Neural cell (in vitro differentiated cells): ENCODE measurements at regions not wholly inside any gene's neighbourhood (a gene's known extent, or its start where the extent isn't known, plus 50 kb on each side); places are given as distances from the start of the nearest gene placed in this dataset.

Experiments used
- H2AFZ ChIP-seq: fragments of 200-600, 300-800 bp; sonication (generic), shearing (Covaris generic); 2 replicates; pipeline ENCODE4 v1.6.0; 2014; ENCODE audit warnings: low read depth, mild to moderate bottlenecking, antibody characterized with exemption, low read length, moderate library complexity
- H3F3A ChIP-seq: fragments of 200-600 bp; shearing (Covaris generic); 2 replicates; pipeline ENCODE4 v1.6.1; 2016; ENCODE audit warnings: mild to moderate bottlenecking, moderate library complexity, mixed read lengths, antibody characterized with exemption, low read length; ENCODE audit not compliant: insufficient read depth, poor library complexity, severe bottlenecking
- H3K27ac ChIP-seq: fragments of 200-600, 300-800 bp; sonication (generic), shearing (Covaris generic); 2 replicates; pipeline ENCODE4 v1.5.1; 2014; ENCODE audit warnings: mild to moderate bottlenecking, low read length, moderate library complexity
- H3K27me3 ChIP-seq: fragments of 300-800, 200-600 bp; sonication (generic), shearing (Covaris generic); 2 replicates; pipeline ENCODE4 v1.6.0; 2014; ENCODE audit warnings: mild to moderate bottlenecking, low read depth, low read length, moderate library complexity; ENCODE audit not compliant: insufficient read depth
- H3K36me3 ChIP-seq: fragments of 300-800, 200-600 bp; sonication (generic), shearing (Covaris generic); 2 replicates; pipeline ENCODE4 v1.5.1; 2014; ENCODE audit warnings: mild to moderate bottlenecking, antibody characterized with exemption, low read length, moderate library complexity; ENCODE audit not compliant: insufficient read depth
- H3K4me2 ChIP-seq: fragments of 300-800, 200-600 bp; sonication (generic), shearing (Covaris generic); 2 replicates; pipeline ENCODE4 v1.6.0; 2014; ENCODE audit warnings: mild to moderate bottlenecking, low read length
- H3K4me3 ChIP-seq: fragments of 300-800, 200-600 bp; sonication (generic), shearing (Covaris generic); 2 replicates; pipeline ENCODE4 v1.5.1; 2014; ENCODE audit warnings: mild to moderate bottlenecking, low read length, moderate library complexity
- H3K79me2 ChIP-seq: fragments of 200-600 bp; shearing (Covaris generic); replicated peaks from 2 replicates; pipeline ENCODE4 v1.6.0; 2014; ENCODE audit warnings: mild to moderate bottlenecking, low read length, moderate library complexity; ENCODE audit not compliant: insufficient read depth
- H3K9ac ChIP-seq: fragments of 300-800, 200-600 bp; sonication (generic), shearing (Covaris generic); 2 replicates; pipeline ENCODE4 v1.6.1; 2016; ENCODE audit warnings: mild to moderate bottlenecking, low read length, mixed read lengths
- H3K9me2 ChIP-seq: fragments of 200-600 bp; shearing (Covaris generic); 2 replicates; pipeline ENCODE4 v1.6.1; 2016; ENCODE audit warnings: mild to moderate bottlenecking, low read length, mixed read lengths; ENCODE audit not compliant: insufficient read depth
- H3K9me3 ChIP-seq: fragments of 200-600, 300-800 bp; sonication (generic), shearing (Covaris generic); 2 replicates; pipeline ENCODE4 v1.6.1; 2016; ENCODE audit warnings: mild to moderate bottlenecking, mixed run types, low read length, moderate library complexity, mixed read lengths
- H4K20me1 ChIP-seq: fragments of 200-600 bp; shearing (Covaris generic); 2 replicates; pipeline ENCODE4 v1.6.1; 2016; ENCODE audit warnings: mild to moderate bottlenecking, mixed run types; ENCODE audit not compliant: insufficient read depth
- EP300 ChIP-seq: fragments of 450-650 bp; conservative IDR thresholded peaks from 2 replicates; pipeline ENCODE4 v1.6.1; 2014; ENCODE audit warnings: antibody characterized with exemption, mild to moderate bottlenecking, moderate library complexity; ENCODE audit not compliant: poor library complexity, severe bottlenecking
- EZH2 ChIP-seq: fragments of 200-600, 300-800 bp; shearing (Covaris generic), sonication (generic); IDR thresholded peaks from 2 replicates; pipeline ENCODE4 v1.6.1; 2014; ENCODE audit warnings: antibody characterized with exemption, low read length, borderline replicate concordance, mild to moderate bottlenecking; ENCODE audit not compliant: insufficient read depth, poor library complexity, severe bottlenecking
- MXI1 ChIP-seq: fragments of 450-650 bp; conservative IDR thresholded peaks from 2 replicates; pipeline ENCODE4 v1.6.1; 2014; ENCODE audit warnings: antibody characterized with exemption, mild to moderate bottlenecking; ENCODE audit not compliant: poor library complexity, severe bottlenecking
- POLR2AphosphoS5 ChIP-seq: IDR thresholded peaks from 2 replicates; pipeline ENCODE4 v1.6.1; 2012
- RAD21 ChIP-seq: fragments of 450-650 bp; conservative IDR thresholded peaks from 2 replicates; pipeline ENCODE4 v1.6.1; 2014; ENCODE audit warnings: antibody characterized with exemption, mild to moderate bottlenecking, moderate library complexity
- SMC3 ChIP-seq: fragments of 450-650 bp; conservative IDR thresholded peaks from 2 replicates; pipeline ENCODE4 v1.6.1; 2014; ENCODE audit warnings: antibody characterized with exemption, mild to moderate bottlenecking, moderate library complexity; ENCODE audit not compliant: poor library complexity
- TAF1 ChIP-seq: IDR thresholded peaks from 2 replicates; pipeline ENCODE4 v1.6.1; 2012; ENCODE audit warnings: low read depth
- TF ChIP-seq, protein P1 (sequence below): IDR thresholded peaks from 2 replicates; pipeline ENCODE4 v1.6.1; 2012; ENCODE audit warnings: borderline replicate concordance

DNA sequence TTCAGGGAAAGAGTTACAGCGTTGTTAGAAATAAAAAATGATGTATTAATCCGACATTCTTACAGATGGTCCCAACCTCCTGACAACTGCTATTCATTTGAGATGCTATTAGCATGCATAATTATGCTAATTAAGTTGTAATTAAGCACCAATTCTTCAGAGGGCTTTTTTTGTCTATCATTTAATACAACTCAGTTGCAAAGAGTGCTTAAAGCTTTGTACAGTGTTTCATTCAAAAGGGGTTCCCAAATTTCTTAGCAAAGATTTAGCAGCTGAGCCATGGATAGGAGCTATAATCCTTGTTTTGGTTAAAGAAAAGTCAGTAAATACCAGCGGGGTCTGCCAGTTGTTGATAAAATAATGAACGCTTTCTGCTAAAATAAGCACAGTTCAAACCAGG, 150.7 kb upstream of the DYNLRB2 start:
- Histone ChIP-seq H3K27me3 (no peaks in the 10 kb centered on the region), H3K4me2 (no peak overlapping the region), H3K9ac (no peak overlapping the region), H2AFZ (no peak overlapping the region), H4K20me1 (no peaks in the 10 kb centered on the region), H3K79me2 (no peaks in the 10 kb centered on the region), H3K9me2 (no peaks in the 10 kb centered on the region), H3K4me3 (no peak overlapping the region), H3F3A (no peaks in the 10 kb centered on the region), H3K27ac (no peak overlapping the region), H3K9me3 (peaks cover 3% of the 10 kb centered on the region), H3K36me3 (no peaks in the 10 kb centered on the region)
- TF ChIP-seq, protein P1, sequence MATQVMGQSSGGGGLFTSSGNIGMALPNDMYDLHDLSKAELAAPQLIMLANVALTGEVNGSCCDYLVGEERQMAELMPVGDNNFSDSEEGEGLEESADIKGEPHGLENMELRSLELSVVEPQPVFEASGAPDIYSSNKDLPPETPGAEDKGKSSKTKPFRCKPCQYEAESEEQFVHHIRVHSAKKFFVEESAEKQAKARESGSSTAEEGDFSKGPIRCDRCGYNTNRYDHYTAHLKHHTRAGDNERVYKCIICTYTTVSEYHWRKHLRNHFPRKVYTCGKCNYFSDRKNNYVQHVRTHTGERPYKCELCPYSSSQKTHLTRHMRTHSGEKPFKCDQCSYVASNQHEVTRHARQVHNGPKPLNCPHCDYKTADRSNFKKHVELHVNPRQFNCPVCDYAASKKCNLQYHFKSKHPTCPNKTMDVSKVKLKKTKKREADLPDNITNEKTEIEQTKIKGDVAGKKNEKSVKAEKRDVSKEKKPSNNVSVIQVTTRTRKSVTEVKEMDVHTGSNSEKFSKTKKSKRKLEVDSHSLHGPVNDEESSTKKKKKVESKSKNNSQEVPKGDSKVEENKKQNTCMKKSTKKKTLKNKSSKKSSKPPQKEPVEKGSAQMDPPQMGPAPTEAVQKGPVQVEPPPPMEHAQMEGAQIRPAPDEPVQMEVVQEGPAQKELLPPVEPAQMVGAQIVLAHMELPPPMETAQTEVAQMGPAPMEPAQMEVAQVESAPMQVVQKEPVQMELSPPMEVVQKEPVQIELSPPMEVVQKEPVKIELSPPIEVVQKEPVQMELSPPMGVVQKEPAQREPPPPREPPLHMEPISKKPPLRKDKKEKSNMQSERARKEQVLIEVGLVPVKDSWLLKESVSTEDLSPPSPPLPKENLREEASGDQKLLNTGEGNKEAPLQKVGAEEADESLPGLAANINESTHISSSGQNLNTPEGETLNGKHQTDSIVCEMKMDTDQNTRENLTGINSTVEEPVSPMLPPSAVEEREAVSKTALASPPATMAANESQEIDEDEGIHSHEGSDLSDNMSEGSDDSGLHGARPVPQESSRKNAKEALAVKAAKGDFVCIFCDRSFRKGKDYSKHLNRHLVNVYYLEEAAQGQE = no peak
- no peak for TF ChIP-seq MXI1

DNA sequence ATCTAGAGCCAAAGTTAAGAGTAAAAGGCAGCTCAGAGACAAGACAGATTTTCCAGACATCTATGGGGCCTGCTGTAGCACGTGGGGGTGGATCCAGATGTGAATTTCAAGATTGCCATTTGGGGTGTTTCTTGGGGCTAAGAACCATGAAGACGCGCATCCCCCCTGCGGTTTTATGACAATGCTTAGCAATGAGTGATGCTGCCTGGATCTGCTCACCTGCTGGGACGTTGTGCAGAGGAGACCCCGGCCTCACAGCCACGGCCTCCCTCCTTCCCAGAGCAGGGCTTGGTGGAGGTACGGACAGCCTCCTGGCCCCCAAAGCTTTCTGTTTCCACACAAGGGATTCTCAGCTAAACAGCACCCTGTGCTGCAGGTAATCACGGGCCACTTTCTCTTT, 151.5 kb upstream of the DYNLRB2 start:
- peaks cover 3% of the 10 kb centered on the region for H3K9me3 ChIP-seq
- H3K36me3 ChIP-seq = no peaks in the 10 kb centered on the region
- no peaks in the 10 kb centered on the region for H3K79me2 ChIP-seq
- no peak overlapping the region for H3K27ac ChIP-seq
- H3F3A ChIP-seq = no peaks in the 10 kb centered on the region
- H3K4me2 ChIP-seq = no peak overlapping the region
- no peak for TF ChIP-seq MXI1
- TF ChIP-seq, protein P1 = no peak
- no peak for TF ChIP-seq EP300
- no peak overlapping the region for H2AFZ ChIP-seq
- H3K27me3 ChIP-seq = no peaks in the 10 kb centered on the region
- H3K9ac ChIP-seq = no peak overlapping the region
- H3K9me2 ChIP-seq = no peaks in the 10 kb centered on the region
- no peaks in the 10 kb centered on the region for H4K20me1 ChIP-seq
- no peak overlapping the region for H3K4me3 ChIP-seq

DNA sequence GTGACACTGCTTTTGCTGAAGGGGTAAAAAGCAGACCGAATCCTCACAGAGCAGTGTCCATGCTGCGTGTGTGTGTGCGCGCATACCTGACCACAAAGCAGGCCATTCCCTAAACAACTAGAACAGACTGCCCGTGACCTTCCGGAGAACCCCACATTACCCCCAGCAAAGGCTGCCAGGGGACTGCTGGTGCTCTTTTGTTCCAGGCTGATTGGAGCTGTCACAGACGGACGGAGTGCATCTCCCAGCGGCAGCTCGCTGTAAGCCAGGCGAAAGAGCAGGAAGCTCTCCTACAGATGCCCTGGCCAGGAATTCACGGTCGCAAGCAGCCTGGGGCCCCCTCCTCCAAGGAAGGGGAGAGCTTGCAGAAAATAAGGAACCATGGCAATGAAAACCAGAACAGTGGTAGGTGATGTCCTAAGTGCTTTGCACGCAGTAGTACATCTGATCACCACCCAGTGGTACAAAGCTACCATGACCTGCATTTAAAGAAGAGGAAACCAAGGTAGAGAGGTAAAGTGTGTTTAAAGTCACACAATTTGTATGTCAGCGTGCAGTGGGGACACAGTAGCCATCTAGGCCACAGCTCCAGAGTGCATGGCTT, 153.4 kb upstream of the DYNLRB2 start:
- Histone ChIP-seq H3K9ac (no peak overlapping the region), H4K20me1 (no peaks in the 10 kb centered on the region), H3K27ac (no peak overlapping the region), H3K4me3 (no peak overlapping the region), H3K4me2 (no peak overlapping the region), H3K36me3 (no peaks in the 10 kb centered on the region), H2AFZ (no peak overlapping the region), H3K9me2 (no peaks in the 10 kb centered on the region), H3K9me3 (no peaks in the 10 kb centered on the region), H3K27me3 (no peaks in the 10 kb centered on the region), H3F3A (no peaks in the 10 kb centered on the region), H3K79me2 (no peaks in the 10 kb centered on the region)
- TF ChIP-seq, protein P1 = no peak
- TF ChIP-seq RAD21 (no peak), EZH2 (no peak), TAF1 (no peak), POLR2AphosphoS5 (no peak), MXI1 (no peak), SMC3 (no peak), EP300 (no peak)
